ENCODE measurements at regions not wholly inside any gene's neighbourhood (a gene's known extent, or its start where the extent isn't known, plus 50 kb on each side); places are given as distances from the start of the nearest gene placed in this dataset.

GRCh38 chr5:67880876-67881275 lies 334.7 kb upstream of the PIK3R1 start:
- H3K27ac ChIP-seq = peak overlapping the region in 2 of 4 donors; percentile 30 to 43
- in situ Hi-C loops (cut with MboI; ENCODE audit: low pct_ligation_motif_present in 1 of 4, low pct_unique_long_range_greater_than_20kb in 1 of 4, low sequenced_read_pairs in 3 of 4) = no loop called here
- WGBS, 2 donors (ENCODE audit: low coverage in 1 of 2) = 20 to 63% methylated on average over 1 to 2 of the region's 2 CpGs

GRCh38 chr5:67880511-67880805 lies 335.1 kb upstream of the PIK3R1 start:
- H3K9me3 ChIP-seq = no peaks in the 10 kb centered on the region
- WGBS, 2 donors (ENCODE audit: low coverage in 1 of 2) = 33 to 72% methylated on average over 1 to 2 of the region's 2 CpGs
- no peaks in the 10 kb centered on the region for H3K36me3 ChIP-seq

More at GRCh38 chr5:67880876-67881275, 334.7 kb upstream of the PIK3R1 start:
- TF ChIP-seq CTCF (IDR thresholded peaks at IDR 0.05) (no peak), POLR2AphosphoS5 (IDR thresholded peaks at IDR 0.05) (no peak), POLR2A (IDR thresholded peaks at IDR 0.05) (no peak), EP300 (IDR thresholded peaks at IDR 0.05; ENCODE audit: low read depth) (no peak)
- Histone ChIP-seq H3K4me3 (no peak overlapping the region), H3K4me1 (peaks cover 0 to 25% (median 19%) of the 10 kb centered on the region in 4 donors), H3K9me3 (no peaks in the 10 kb centered on the region), H3K27me3 (no peaks in the 10 kb centered on the region), H3K36me3 (no peaks in the 10 kb centered on the region)
- no peak for DNase-seq
- intact Hi-C loops (cut with DNase I; ENCODE audit: low total_unique reads) = no loop called here

GRCh38 chr5:67879620-67880510 lies 335.7 kb upstream of the PIK3R1 start:
- in situ Hi-C loops (cut with MboI; ENCODE audit: low pct_ligation_motif_present in 1 of 4, low pct_unique_long_range_greater_than_20kb in 1 of 4, low sequenced_read_pairs in 3 of 4) = no loop called here
- Histone ChIP-seq H3K27me3 (no peaks in the 10 kb centered on the region), H3K9me3 (no peaks in the 10 kb centered on the region), H3K4me3 (no peak overlapping the region), H3K36me3 (no peaks in the 10 kb centered on the region), H3K4me1 (peaks cover 0 to 25% (median 19%) of the 10 kb centered on the region in 4 donors), H3K27ac (peak overlapping the region; percentile 3 to 49 (median 26))
- no peak for DNase-seq
- peak in 1 of 5 experiments; percentile 10 for TF ChIP-seq CTCF (IDR thresholded peaks at IDR 0.05)
- TF ChIP-seq POLR2A (IDR thresholded peaks at IDR 0.05) = no peak
- WGBS, 2 donors (ENCODE audit: low coverage in 1 of 2) = 51 to 55% methylated on average over 4 of the region's 4 CpGs
- intact Hi-C loops (cut with DNase I; ENCODE audit: low total_unique reads) = no loop called here

More at GRCh38 chr5:67880511-67880805, 335.1 kb upstream of the PIK3R1 start:
- Histone ChIP-seq H3K4me1 (peaks cover 0 to 25% (median 19%) of the 10 kb centered on the region in 4 donors), H3K27me3 (no peaks in the 10 kb centered on the region), H3K27ac (peak overlapping the region in 2 of 4 donors; percentile 30 to 43), H3K4me3 (no peak overlapping the region)
- intact Hi-C loops (cut with DNase I; ENCODE audit: low total_unique reads) (no loop called here), in situ Hi-C loops (cut with MboI; ENCODE audit: low pct_ligation_motif_present in 1 of 4, low pct_unique_long_range_greater_than_20kb in 1 of 4, low sequenced_read_pairs in 3 of 4) (no loop called here)
- TF ChIP-seq CTCF (IDR thresholded peaks at IDR 0.05) (no peak), POLR2A (IDR thresholded peaks at IDR 0.05) (no peak), POLR2AphosphoS5 (IDR thresholded peaks at IDR 0.05) (no peak), EP300 (IDR thresholded peaks at IDR 0.05; ENCODE audit: low read depth) (no peak)
- DNase-seq = peak; percentile 59

GRCh38 chr5:67878933-67879332 lies 336.6 kb upstream of the PIK3R1 start:
- Histone ChIP-seq H3K4me3 (no peak overlapping the region), H3K36me3 (no peaks in the 10 kb centered on the region), H3K27me3 (no peaks in the 10 kb centered on the region), H3K4me1 (peaks cover 0 to 25% (median 19%) of the 10 kb centered on the region in 4 donors), H3K9me3 (no peaks in the 10 kb centered on the region), H3K27ac (peak overlapping the region in 3 of 4 donors; percentile 3 to 49 (median 43))
- intact Hi-C loops (cut with DNase I; ENCODE audit: low total_unique reads) (no loop called here), in situ Hi-C loops (cut with MboI; ENCODE audit: low pct_ligation_motif_present in 1 of 4, low pct_unique_long_range_greater_than_20kb in 1 of 4, low sequenced_read_pairs in 3 of 4) (no loop called here)
- WGBS, 2 donors (ENCODE audit: low coverage in 1 of 2) = 34% methylated on average over 1 of the region's 1 CpG; no CpG with 5 or more reads in 1 of the 2 donors
- DNase-seq = no peak
- TF ChIP-seq CTCF (IDR thresholded peaks at IDR 0.05) (no peak), POLR2AphosphoS5 (IDR thresholded peaks at IDR 0.05) (no peak), POLR2A (IDR thresholded peaks at IDR 0.05) (no peak), EP300 (IDR thresholded peaks at IDR 0.05; ENCODE audit: low read depth) (no peak)
